Stomach (tissue), 8 donors: ENCODE measurements at regions not wholly inside any gene's neighbourhood (a gene's known extent, or its start where the extent isn't known, plus 50 kb on each side); places are given as distances from the start of the nearest gene placed in this dataset.
"Not testable (repeated sequence)": the region's sequence is repeated elsewhere in the genome, so short reads cannot be mapped to it uniquely, and the experiment has no call there.

ENCODE experiments used
- DNase-seq, 2 donors: peaks; one replicate each; pipeline versions ENCODE4 v3.0.0 to v3.0.0-alpha.2; 2013 to 2019
- H3K27ac ChIP-seq, 5 donors: fragments of 200-600 bp in 4 of 5; sonication (generic) in 4 of 5; one replicate each; pipeline ENCODE4 v1.5.1; 2013 to 2019; ENCODE audit warnings: mild to moderate bottlenecking in 1 of 5, moderate library complexity in 1 of 5
- H3K27me3 ChIP-seq, 3 donors: fragments of 200-600 bp; sonication (generic); one replicate each; pipeline ENCODE4 v1.5.1; 2017 to 2019; ENCODE audit warnings: mixed run types in 1 of 3
- H3K36me3 ChIP-seq, 4 donors: fragments of 200-600 bp; sonication (generic); 1 replicate in 3 of 4; 2 replicates in 1 of 4; pipeline ENCODE4 v1.5.1; 2016 to 2019
- H3K4me1 ChIP-seq, 4 donors: fragments of 200-600 bp; sonication (generic); one replicate each; pipeline ENCODE4 v1.5.1; 2016 to 2019
- H3K4me3 ChIP-seq, 4 donors: fragments of 200-600 bp; sonication (generic) in 3 of 4; one replicate each; pipeline ENCODE4 v1.5.1; 2016 to 2019; ENCODE audit warnings: mild to moderate bottlenecking in 1 of 4
- H3K9me3 ChIP-seq, 4 donors: fragments of 200-600 bp; sonication (generic); one replicate each; pipeline ENCODE4 v1.5.1; 2016 to 2019
- EP300 ChIP-seq: sonication (generic); formaldehyde crosslinking; IDR thresholded peaks from one replicate; pipeline ENCODE4 v1.6.1; 2017; ENCODE audit warnings: antibody characterized with exemption
- POLR2A ChIP-seq, 4 donors: fragments of 450-650 bp; IDR thresholded peaks; one replicate each; pipeline ENCODE4 v1.6.1; 2016; ENCODE audit warnings: antibody characterized with exemption in 4 of 4, control low read depth in 2 of 4, mild to moderate bottlenecking in 1 of 4, moderate library complexity in 1 of 4
- POLR2AphosphoS5 ChIP-seq, 3 donors: sonication (generic); formaldehyde crosslinking; IDR thresholded peaks; one replicate each; pipeline ENCODE4 v1.6.1; 2016; ENCODE audit warnings: antibody characterized with exemption in 3 of 3
- WGBS, 5 donors: extraction: QIAGEN DNeasy Blood & Tissue Kit in 3 of 5; methylation state at CpG; one replicate each; pipeline versions ENCODE4 v1.1.5 to v1.1.7; 2013 to 2018; 5-methylcytosine and 5-hydroxymethylcytosine counted together
- intact Hi-C: fragments of 100-400 bp; cut with DNase I; formaldehyde crosslinking; loops from one replicate; pipeline ENCODE4 v1.15.1; 2023; ENCODE audit warnings: low total_unique reads
- TF ChIP-seq, protein P1 (sequence below), 7 experiments: fragments of 450-650 bp in 4 of 7; fragments of 200-600 bp in 3 of 7; sonication (generic) in 3 of 7; IDR thresholded peaks; one replicate each; pipeline ENCODE4 v1.5.1; 2016 to 2019; ENCODE audit warnings: antibody characterized with exemption in 7 of 7, control low read depth in 2 of 7, mild to moderate bottlenecking in 1 of 7
- donor health status: healthy with polysubstance abuse.
- donor health status: Bipolar disorder and iron deficiency.
- donor health status: healthy.

DNA sequence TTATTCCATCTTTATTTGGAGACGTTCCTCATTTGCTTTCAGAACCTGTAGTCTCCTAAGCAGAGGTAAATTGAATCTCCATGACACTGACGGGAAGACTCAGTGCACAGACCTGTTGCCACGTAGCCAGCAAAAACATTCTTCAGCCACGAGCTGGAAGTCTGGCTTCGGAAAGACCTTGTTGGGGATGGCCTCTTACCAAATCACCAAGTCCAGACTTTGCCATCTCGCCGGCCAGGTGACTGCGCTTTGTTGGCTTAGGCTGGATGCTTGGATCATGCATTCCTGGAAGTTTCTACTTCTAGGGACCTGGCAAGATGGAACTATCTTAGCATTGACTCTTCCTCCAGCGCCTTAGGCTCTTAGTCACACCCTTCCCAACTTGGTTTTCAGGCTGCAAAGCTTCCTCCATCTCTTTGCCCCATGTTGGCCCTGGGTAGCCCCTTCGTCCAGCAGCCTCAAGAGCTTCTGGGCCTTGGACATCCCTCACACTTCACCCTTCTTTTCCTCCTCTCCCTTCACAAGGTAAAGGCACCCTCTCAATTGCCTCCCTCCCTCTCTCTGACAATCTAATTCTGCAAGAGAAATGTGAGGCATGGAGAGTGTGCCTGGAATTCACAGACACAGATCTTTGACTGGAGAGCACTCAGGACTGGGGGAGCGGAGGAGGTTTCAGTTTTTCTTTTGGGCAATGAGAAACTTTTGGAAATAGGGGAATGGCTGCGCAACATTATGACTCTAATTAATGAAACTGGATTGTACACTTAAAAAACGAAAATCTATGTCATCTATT is 451.9 kb upstream of the MKI67 start:
- TF ChIP-seq POLR2AphosphoS5 (IDR thresholded peaks at IDR 0.05) (no peak), POLR2A (IDR thresholded peaks at IDR 0.05) (no peak), EP300 (no peak)
- TF ChIP-seq, protein P1, sequence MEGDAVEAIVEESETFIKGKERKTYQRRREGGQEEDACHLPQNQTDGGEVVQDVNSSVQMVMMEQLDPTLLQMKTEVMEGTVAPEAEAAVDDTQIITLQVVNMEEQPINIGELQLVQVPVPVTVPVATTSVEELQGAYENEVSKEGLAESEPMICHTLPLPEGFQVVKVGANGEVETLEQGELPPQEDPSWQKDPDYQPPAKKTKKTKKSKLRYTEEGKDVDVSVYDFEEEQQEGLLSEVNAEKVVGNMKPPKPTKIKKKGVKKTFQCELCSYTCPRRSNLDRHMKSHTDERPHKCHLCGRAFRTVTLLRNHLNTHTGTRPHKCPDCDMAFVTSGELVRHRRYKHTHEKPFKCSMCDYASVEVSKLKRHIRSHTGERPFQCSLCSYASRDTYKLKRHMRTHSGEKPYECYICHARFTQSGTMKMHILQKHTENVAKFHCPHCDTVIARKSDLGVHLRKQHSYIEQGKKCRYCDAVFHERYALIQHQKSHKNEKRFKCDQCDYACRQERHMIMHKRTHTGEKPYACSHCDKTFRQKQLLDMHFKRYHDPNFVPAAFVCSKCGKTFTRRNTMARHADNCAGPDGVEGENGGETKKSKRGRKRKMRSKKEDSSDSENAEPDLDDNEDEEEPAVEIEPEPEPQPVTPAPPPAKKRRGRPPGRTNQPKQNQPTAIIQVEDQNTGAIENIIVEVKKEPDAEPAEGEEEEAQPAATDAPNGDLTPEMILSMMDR (IDR thresholded peaks at IDR 0.05): no peak
- no peaks in the 10 kb centered on the region for H3K4me1 ChIP-seq
- no peaks in the 10 kb centered on the region for H3K9me3 ChIP-seq
- peaks cover 0 to 9% (median 0%) of the 10 kb centered on the region in 3 donors for H3K27me3 ChIP-seq
- no peak overlapping the region for H3K27ac ChIP-seq
- intact Hi-C loops: no loop called here
- DNase-seq: no peak
- no peak overlapping the region for H3K4me3 ChIP-seq
- 90 to 93% (median 92%) methylated on average over 13 of the region's 13 CpGs for WGBS, 5 donors
- H3K36me3 ChIP-seq: no peaks in the 10 kb centered on the region

DNA sequence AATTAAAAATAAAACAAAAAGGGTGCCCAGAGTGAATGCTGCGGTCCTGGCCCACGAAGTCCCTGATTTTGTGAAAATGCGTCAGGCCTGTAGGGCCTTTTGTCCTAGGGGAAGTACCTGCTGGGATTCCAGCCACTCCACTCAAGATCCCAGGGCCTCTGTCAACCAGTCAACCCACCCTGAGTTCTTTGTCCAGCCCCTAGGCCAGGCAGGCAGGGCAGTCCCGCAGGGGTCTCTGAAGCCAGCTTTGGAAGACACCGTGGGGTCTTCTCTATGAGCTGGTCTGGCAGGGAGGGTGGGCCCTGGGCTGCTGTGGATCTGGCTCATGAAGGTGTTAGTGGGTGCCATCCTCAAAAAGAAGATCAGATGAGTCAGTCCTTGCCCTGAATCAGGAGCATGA is 452.5 kb upstream of the MKI67 start:
- no peaks in the 10 kb centered on the region for H3K4me1 ChIP-seq
- H3K27ac ChIP-seq: no peak overlapping the region
- intact Hi-C loops: no loop called here
- TF ChIP-seq POLR2A (IDR thresholded peaks at IDR 0.05): no peak
- TF ChIP-seq POLR2AphosphoS5 (IDR thresholded peaks at IDR 0.05): no peak
- TF ChIP-seq, protein P1 (IDR thresholded peaks at IDR 0.05): no peak
- TF ChIP-seq EP300: no peak
- no peak overlapping the region for H3K4me3 ChIP-seq
- 90 to 96% (median 93%) methylated on average over 5 of the region's 5 CpGs for WGBS, 5 donors
- peaks cover 0 to 3% (median 0%) of the 10 kb centered on the region in 3 donors for H3K27me3 ChIP-seq
- no peaks in the 10 kb centered on the region for H3K36me3 ChIP-seq
- DNase-seq: no peak
- H3K9me3 ChIP-seq: no peaks in the 10 kb centered on the region

DNA sequence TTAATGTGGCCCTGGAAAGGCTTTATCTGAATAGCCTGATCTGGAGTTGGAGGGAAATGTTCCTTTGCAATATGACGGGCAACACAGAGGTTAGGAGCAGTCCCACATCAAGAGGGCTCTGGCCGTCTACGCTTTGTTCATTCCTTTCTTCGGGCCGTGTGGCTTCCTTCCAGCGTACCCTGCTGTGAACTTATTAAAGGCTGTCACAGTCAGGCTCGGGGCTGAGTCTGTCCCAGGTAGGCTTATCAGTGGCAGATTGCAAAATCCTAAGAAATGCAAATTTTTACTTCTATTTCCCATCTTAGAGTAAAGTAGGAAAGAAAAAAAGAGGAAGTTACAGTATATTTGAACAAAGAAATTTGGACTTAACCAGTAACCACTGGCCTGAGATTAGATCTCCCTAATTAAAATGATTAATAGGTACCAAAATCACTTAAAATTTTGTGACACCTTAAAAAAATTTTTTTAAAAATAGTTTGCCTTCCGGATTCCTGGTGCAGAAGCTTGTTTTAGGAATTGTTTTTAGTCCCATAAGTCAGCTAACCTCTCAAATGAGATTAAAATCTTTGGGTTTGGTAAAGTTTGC is 453.1 kb upstream of the MKI67 start:
- DNase-seq: no peak
- TF ChIP-seq, protein P1 (IDR thresholded peaks at IDR 0.05): no peak
- TF ChIP-seq POLR2A (IDR thresholded peaks at IDR 0.05) (no peak), POLR2AphosphoS5 (IDR thresholded peaks at IDR 0.05) (no peak), EP300 (no peak)
- 44 to 62% (median 50%) methylated on average over 8 of the region's 8 CpGs for WGBS, 5 donors
- no peaks in the 10 kb centered on the region for H3K27me3 ChIP-seq
- no peak overlapping the region for H3K27ac ChIP-seq
- H3K9me3 ChIP-seq: no peaks in the 10 kb centered on the region
- H3K4me1 ChIP-seq: no peaks in the 10 kb centered on the region
- intact Hi-C loops: no loop called here
- no peak overlapping the region for H3K4me3 ChIP-seq
- no peaks in the 10 kb centered on the region for H3K36me3 ChIP-seq

DNA sequence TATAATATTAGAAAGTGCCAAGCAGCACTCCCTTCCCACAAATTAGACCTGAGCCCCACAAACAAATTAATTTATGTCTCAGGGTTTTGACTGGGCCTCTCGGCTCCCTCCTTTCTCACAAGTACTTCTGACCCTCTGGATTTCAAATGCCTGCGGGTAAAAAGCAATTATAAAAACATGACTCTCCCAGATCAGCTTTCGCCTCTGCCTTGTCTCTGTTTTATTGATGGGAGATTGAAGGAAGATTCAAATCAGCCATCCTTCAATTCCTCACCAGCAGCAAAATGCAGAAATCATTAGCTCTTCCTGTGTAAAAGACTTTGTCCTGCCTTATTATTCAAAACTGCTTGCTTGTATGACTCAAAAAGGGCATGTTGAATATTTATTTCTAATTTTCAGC is 453.7 kb upstream of the MKI67 start:
- H3K27ac ChIP-seq: no peak overlapping the region
- TF ChIP-seq EP300 (no peak), POLR2A (IDR thresholded peaks at IDR 0.05) (no peak), POLR2AphosphoS5 (IDR thresholded peaks at IDR 0.05) (no peak)
- no peaks in the 10 kb centered on the region for H3K9me3 ChIP-seq
- no peak for DNase-seq
- 81 to 97% (median 82%) methylated on average over 3 of the region's 3 CpGs for WGBS, 5 donors
- no peaks in the 10 kb centered on the region for H3K4me1 ChIP-seq
- no peaks in the 10 kb centered on the region for H3K27me3 ChIP-seq
- H3K4me3 ChIP-seq: no peak overlapping the region
- no peaks in the 10 kb centered on the region for H3K36me3 ChIP-seq
- intact Hi-C loops: no loop called here

DNA sequence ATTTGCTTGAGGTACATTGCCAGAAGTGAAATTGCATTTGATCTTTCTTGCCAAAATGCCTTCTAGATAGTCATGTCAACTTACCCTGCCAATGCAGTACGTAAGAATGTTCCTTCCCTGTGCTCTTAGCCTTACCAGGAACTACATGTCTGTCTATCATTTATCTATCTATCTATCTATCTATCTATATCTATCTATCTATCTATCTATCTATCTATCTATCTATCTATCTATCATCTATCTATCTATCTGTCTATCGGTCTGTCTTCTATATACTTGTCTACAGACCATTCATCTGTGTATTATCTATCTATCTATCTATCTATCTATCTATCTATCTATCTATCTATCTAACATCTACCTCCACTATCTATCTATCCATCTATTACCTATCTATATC is 456.9 kb upstream of the MKI67 start:
- DNase-seq, H3K27me3 ChIP-seq, H3K4me1 ChIP-seq, H3K4me3 ChIP-seq, H3K27ac ChIP-seq, intact Hi-C loops, H3K36me3 ChIP-seq, H3K9me3 ChIP-seq: not testable (repeated sequence)
- 80 to 98% (median 89%) methylated on average over 2 of the region's 2 CpGs for WGBS, 5 donors

DNA sequence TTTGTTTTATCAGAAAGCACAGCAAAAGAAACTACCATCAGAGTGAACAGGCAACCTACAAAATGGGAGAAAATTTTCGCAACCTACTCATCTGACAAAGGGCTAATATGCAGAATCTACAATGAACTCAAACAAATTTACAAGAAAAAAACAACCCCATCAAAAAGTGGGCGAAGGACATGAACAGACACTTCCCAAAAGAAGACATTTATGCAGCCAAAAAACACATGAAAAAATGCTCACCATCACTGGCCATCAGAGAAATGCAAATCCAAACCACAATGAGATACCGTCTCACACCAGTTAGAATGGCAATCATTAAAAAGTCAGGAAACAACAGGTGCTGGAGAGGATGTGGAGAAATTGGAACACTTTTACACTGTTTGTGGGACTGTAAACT is 460.4 kb upstream of the MKI67 start:
- H3K9me3 ChIP-seq, H3K27me3 ChIP-seq, intact Hi-C loops, H3K36me3 ChIP-seq, H3K4me1 ChIP-seq, DNase-seq, H3K27ac ChIP-seq, H3K4me3 ChIP-seq: not testable (repeated sequence)
- WGBS, 5 donors: 64 to 95% (median 91%) methylated on average over 1 to 3 of the region's 3 CpGs
